ENCODE measurements at regions not wholly inside any gene's neighbourhood (a gene's known extent, or its start where the extent isn't known, plus 50 kb on each side); places are given as distances from the start of the nearest gene placed in this dataset.
"Not testable (repeated sequence)": the region's sequence is repeated elsewhere in the genome, so short reads cannot be mapped to it uniquely, and the experiment has no call there.

- not testable (repeated sequence) for DNase-seq
These were observed 305.5 kb downstream of the SLITRK5 start for GRCh38 chr13:87976650-87977049.

DNA sequence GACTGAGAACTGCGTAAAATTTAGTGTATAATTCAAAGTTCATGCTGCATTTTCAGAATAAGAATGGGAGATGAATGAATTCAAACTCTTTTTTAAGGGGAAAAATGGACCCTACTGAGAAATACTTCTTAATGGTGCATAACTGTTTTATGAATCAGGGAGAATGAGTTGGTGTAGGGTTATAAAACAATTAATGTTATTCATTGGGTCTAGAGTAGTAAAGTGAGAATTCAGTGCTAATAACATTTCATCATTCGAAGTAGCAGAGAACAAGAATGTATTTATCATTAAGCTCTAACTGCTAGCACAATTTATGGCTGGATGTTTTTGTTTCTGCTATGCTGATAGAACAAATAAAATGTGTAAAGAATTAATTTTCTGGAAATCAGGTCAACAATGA, 310.2 kb downstream of the SLITRK5 start:
- no peak for DNase-seq

DNA sequence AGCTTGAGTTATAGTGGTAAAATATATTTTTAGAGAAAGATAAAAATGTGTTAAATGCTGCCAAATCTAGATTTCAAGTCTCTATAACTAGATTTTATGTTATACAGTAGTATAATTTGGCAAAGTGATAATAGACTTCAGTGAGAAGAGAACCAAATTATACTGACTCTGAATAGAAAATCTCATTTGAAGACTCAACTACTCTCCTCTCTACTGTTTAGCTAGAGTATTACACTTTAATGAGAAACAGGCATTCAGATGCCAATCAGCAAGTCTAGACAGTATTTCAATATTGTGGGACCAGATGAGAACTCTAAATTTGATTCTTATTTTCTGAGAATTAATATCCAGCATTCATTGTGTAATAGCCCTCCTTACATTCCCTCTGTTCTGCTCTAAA, 311.2 kb downstream of the SLITRK5 start:
- no peak for DNase-seq

- no peak for DNase-seq
These were observed 315.6 kb downstream of the SLITRK5 start for GRCh38 chr13:87986639-87987250.

DNA sequence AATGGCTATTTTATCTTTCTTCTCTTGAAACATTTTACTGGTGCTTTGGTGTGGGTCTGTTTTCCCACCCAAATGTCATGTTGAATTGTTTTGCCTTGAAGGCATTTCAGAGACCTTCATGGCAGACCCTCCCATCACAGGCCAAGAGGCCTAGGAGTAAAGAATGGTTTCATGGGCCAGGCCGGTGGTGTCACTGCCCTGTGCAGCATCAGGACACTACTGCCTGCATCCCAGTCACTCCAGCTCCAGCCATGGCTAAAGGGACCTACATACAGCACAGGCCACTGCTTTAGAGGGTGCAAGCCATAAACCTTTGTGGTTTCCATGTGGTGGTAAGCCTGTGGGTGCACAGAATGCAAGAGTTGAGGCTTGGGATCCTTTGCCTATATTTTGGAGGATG, 326.9 kb downstream of the SLITRK5 start:
- DNase-seq, result no peak

DNA sequence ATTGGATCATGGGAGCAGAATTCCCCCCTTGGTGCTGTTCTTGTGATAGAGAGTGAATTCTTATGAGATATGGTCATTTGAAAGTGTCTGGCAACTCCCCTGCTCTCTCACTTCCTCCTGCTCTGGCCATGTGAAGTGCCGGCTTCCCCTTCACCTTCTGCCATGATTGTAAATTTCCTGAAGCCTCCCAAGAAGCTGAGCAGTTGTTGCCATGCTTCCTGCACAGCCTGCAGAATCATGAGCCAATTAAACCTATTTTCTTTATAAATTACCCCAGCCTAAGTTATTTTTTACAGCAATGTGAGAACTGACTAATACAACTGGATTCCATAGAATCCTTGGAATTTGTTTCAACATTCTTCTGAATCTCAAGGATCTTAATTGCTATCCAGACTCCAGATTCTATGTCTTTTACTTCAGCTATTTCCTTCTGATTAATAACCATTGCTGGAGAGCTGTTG, 328.1 kb downstream of the SLITRK5 start:
- DNase-seq, result no peak

GRCh38 chr13:87999788-88000187, 328.6 kb downstream of the SLITRK5 start:
- no peak for DNase-seq

- no peak for DNase-seq
These were observed 329.1 kb downstream of the SLITRK5 start for GRCh38 chr13:88000239-88000638.

DNA sequence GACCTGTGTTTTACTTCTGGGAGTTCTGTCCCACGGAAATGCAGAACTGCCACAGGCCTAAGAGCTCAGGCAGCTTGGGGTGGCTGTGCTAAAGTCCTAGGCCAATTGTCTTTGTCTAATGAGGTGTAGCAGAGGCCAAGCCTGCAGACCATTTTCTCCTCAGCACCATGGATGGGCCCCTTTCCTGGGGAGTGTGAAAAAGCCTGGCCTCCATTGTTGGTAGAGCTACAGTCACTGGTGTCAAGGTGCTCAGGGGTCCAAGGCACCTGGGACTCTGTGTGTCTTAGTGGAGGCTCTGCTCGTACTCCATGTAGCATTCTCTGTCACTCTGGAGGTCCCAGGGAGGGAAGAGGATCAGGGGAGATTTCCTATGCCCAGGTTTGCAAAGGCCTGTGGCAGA, 329.6 kb downstream of the SLITRK5 start:
- no peak for DNase-seq

- DNase-seq, result no peak
These were observed 334.0 kb downstream of the SLITRK5 start for GRCh38 chr13:88005188-88005587.

GRCh38 chr13:88014527-88014926, 343.4 kb downstream of the SLITRK5 start:
- DNase-seq, result no peak

- no peak for DNase-seq
These were observed 351.4 kb downstream of the SLITRK5 start for GRCh38 chr13:88022431-88023208.

- no peak for DNase-seq
These were observed 355.1 kb downstream of the SLITRK5 start for GRCh38 chr13:88026241-88026640.

- no peak for DNase-seq
These were observed 360.9 kb downstream of the SLITRK5 start for GRCh38 chr13:88031980-88032559.

- not testable (repeated sequence) for DNase-seq
These were observed 365.0 kb downstream of the SLITRK5 start for GRCh38 chr13:88036205-88036604.

DNA sequence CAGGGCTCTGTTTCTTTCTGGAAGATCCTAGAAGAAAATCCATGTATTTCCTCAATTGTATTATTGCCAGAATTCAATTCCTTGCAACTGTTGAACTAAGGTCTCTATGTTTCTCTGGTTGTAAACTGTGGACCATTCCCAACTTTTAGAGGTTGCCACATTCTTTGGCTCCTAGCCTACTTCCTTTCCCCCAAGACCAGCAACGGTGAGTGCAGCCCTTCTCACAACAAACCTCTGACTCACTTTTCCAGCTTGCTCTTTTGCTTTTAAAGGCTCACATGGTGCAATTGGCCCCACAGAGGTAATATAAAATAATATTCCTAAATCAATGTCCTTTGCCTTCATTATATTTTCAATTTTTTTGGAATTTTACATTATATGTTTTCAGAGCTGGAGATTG, 371.3 kb downstream of the SLITRK5 start:
- no peak for DNase-seq

- DNase-seq, result no peak
These were observed 380.7 kb downstream of the SLITRK5 start for GRCh38 chr13:88051746-88052482.

- no peak for DNase-seq
These were observed 392.6 kb downstream of the SLITRK5 start for GRCh38 chr13:88063741-88064140.

DNA sequence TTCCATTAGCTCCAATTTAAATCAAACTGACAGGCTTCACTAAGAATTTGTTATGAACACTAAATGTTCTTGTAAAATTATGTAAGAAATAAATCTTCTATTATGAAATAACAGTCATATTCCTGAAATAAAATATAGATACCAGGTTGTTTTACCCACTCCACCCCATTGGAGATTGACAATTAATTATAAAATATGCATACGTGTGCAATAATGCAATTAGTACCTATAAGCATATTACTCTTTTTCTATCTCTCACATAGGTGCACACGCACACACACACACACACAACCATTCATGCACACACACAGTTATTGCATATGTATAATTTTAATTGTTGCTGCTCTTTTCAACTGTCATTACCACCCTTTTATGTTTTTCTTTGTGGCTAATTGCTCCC, 395.7 kb downstream of the SLITRK5 start:
- no peak for DNase-seq

GRCh38 chr13:88068316-88068715, 397.1 kb downstream of the SLITRK5 start:
- no peak for DNase-seq

DNA sequence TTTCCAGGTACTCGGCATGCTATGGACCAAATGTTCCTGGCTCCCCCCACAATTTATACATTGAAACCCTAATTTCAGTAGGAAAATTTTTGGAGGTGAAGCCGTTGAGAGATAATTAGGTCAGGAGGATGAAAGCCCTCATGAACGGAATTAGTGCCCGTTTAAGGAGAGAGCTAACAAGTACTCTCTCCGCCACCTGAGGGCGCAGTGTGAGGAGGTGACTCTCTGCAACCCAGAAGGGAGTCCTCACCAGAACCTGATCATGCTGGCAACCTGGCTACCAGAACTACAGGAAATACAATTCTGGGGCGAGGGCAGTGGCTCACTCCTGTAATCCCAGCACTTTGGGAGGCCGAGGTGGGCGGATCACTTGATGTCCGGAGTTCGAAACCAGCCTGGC, 397.8 kb downstream of the SLITRK5 start:
- DNase-seq, result no peak

DNA sequence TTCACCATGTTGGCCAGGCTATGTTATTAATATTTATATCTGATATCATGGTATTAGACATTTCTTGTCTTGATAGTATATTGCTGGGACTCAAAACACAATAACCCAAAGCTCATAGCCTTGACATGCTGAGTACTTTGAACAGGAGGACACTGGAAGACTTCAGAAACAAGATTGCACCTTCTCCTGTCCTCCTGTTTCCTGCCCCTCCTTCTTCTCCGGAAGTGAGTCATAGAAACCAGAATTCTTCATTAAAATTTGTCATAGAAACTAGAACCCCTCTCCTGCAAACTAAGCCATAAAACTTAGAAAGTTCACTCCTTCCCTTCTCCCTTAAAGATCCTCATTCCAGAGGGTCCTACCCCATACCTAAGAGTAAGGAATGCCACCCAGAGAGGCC, 400.2 kb downstream of the SLITRK5 start:
- DNase-seq, result no peak
